Activated gamma-delta T cell treated with Interleukin-2 at 50 U/mL for 16 hours (primary cell): ENCODE measurements at regions not wholly inside any gene's neighbourhood (a gene's known extent, or its start where the extent isn't known, plus 50 kb on each side); places are given as distances from the start of the nearest gene placed in this dataset.

Source experiments
- DNase-seq: peaks from one replicate; pipeline ENCODE4 v3.0.0-alpha.2; 2020

- no peak for DNase-seq
Measured at GRCh38 chr12:47306130-47306529, 226.4 kb upstream of the AMIGO2 start.

GRCh38 chr12:47305464-47305863 is 225.7 kb upstream of the AMIGO2 start:
- DNase-seq = no peak

GRCh38 chr12:47303995-47304560 is 224.3 kb upstream of the AMIGO2 start:
- no peak for DNase-seq

- DNase-seq = no peak
Measured at GRCh38 chr12:47303207-47303606, 223.4 kb upstream of the AMIGO2 start.

GRCh38 chr12:47302111-47302671 is 222.4 kb upstream of the AMIGO2 start:
- no peak for DNase-seq

- no peak for DNase-seq
Measured at GRCh38 chr12:47299586-47299985, 219.8 kb upstream of the AMIGO2 start.

- no peak for DNase-seq
Measured at GRCh38 chr12:47297993-47298392, 218.2 kb upstream of the AMIGO2 start.

GRCh38 chr12:47296828-47297227 is 217.1 kb upstream of the AMIGO2 start:
- no peak for DNase-seq

GRCh38 chr12:47293406-47293805 is 213.6 kb upstream of the AMIGO2 start:
- DNase-seq = no peak

GRCh38 chr12:47286676-47287075 is 206.9 kb upstream of the AMIGO2 start:
- DNase-seq = no peak
